Activated T-helper 1 cell treated with anti-CD3 and anti-CD28 coated beads, Interleukin-2, amount 50 U/mL, for 16 hours (primary cell): ENCODE measurements at regions not wholly inside any gene's neighbourhood (a gene's known extent, or its start where the extent isn't known, plus 50 kb on each side); places are given as distances from the start of the nearest gene placed in this dataset.

Experiments used
- DNase-seq, 2 donors: peaks; one replicate each; pipeline ENCODE4 v3.0.0-alpha.2; 2020; ENCODE audit warnings: low read depth in 1 of 2, low spot score in 1 of 2

DNA sequence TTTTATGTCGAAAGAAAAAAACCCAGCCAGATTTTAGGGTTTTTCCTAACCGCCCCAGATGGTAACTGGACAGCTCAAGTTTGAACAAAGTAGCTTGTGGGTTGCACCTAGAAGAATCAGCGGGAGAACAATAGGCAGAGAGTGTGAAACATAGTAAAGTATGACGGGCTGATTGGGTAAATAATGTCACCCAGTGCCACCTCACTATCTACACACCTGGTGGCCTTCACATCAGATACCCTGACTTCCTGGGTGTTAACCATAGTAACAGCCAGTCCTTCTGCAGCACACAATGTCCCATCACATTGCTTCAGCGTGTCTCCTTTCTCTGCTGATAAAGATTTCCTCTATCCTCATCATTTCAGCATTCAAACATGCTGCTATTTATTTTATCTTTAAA is 159.1 kb upstream of the HS3ST1 start:
- no peak for DNase-seq

DNA sequence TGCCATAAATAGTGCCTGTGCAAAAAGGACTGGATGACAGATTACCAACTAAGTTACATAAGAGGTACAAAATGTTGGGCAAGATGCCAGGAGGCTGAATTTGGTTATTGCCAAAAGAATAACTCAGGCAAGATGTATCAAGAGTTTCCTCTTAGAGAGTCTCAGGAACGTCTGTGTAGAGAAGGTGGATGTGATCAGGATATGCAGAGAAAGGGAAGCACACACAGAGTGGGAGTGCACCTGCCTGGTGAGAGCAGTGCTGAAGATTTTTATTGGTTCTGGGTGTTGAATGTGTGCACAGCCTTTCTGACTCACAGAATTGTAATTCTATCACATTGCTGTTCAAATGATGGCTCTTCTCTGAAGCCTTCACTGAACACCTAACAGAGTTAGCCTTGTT is 156.8 kb upstream of the HS3ST1 start:
- DNase-seq = no peak

DNA sequence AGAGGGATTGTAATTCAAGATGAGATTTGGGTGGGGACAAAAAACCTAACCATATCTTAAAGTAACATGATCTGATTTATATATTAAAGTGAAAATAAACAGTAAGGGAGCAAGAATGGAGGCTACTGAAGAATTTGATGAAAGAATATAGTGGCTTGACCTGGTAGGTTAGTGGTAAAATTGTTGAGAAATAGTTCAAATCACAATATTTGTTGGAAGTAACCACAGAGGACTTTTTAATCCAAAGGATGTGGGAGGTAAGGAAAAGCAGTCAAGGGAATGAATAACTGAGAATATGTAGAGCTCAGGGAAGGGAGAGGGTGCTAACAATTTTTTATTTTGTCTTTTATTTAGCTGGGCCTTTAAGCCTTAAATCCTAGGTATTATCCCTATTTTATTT is 139.8 kb upstream of the HS3ST1 start:
- no peak for DNase-seq

DNA sequence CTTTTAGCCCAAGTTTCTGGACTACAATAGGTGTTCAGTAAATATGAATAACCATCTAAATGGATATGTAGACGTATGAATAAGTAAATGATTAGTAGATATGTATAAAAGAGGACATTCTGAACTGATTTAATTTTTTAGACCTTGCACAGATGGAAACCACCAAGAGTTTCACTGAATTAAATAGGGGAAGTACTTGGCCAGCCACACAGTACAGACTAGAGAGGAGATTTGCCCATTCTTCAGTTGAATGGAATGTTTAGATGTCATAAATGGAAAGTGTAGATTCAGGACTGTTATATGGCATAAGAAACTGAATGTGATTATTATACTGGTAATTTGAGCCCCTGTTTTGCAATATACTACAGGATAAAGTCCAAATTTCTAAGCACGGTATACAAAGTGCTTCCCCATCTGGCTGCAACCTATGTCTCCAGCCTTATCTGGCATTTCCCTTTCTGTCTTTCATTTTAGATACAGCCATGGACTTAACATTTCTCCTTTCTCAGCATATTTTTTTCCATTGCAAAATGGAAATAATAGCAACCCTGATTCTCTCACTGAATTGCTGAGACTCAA is 137.8 kb upstream of the HS3ST1 start:
- no peak for DNase-seq

DNA sequence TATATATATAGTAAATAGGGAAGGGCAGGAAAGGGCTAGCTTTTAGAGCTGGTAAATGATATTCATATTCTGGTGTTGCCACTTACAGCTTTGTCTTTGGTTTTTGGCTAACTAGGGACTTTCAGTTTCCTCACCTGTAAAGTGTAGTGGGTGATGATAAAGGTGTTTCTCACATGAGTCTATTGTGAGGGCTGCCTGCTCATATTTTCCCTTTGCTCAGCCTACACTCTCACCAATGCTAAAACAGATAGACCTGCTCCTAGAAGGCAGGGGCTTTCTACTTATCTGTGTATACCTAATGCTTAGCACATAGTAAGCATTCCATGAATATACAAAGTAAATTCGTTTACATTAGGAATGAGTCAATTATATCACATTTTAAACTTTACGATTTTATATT is 137.2 kb upstream of the HS3ST1 start:
- DNase-seq = no peak

DNA sequence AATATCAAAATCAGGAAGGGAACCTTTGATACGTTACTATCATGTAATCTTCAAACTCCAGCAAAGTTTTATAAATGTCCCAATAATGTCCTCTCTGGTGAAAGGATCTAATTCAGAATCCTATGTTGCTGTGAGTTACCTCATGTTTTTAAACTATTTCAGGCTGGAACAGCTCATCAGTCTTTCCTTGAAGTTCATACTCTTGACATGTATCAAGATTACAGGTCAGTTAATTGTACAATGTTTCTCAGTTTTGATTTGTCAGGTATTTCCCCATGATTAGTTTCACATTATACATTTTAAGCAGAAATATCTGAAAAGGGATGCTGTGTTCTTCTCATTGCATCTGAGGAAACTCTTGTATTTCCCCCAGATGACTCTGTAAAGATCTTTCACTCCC is 136.5 kb upstream of the HS3ST1 start:
- no peak for DNase-seq

DNA sequence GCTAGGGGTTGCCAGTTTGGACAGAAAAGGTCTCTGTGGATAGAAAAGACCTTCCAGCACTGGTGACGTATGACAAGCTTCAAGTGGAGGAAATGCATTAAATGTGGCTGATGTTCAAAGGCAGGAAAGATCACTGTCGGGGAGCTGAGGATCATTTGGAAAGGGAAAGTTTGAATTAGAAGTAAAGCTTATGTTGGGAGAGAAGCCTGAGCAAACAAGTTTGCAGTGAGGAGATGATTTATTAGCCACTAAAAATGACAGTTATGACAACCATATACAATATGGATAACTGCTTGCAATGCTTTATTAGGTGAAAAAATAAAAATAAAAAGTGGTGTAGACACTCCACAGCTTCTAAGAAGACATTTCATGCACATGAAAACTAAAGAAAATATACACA is 135.3 kb upstream of the HS3ST1 start:
- DNase-seq = no peak

DNA sequence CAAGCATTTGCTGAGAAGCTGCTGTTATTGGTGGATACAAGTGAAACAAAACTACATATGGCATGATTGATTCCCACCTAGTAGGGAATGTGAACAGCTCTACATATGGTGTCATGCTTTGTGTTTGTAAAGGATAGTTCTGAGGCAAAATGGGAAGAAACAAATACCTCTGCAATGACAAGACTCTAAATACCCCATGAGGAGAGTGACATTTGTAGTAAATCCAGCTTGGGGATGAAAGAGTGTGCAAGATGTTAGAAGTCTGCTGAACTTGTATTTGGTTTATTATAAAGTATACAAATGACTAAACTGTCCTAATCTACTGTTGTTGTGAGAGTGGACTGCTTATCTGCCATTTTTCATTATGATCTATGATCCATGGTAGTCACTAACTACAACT is 120.8 kb upstream of the HS3ST1 start:
- no peak for DNase-seq

DNA sequence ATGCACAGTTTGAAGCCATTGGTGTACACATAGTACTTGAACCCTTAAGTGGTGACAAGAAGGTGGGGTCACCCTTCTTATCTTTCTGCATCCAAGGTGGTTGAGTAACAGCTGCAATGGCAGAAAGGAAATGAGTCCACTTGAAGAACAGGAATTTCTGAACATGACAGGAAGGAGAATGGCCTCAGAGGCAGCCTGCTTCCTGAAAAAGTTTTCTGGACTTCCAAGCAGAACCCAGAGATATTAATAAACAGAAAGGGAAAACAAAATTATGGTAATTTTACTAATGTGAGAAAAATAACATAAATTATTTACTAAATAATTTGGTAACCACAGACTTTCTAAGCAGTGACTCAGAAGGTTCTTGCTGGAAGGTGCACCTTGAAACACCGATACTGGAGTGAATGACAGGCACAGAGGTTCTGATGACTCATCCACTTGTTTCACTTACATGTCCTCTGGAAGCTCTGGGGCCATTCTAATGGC is 119.9 kb upstream of the HS3ST1 start:
- DNase-seq = no peak

DNA sequence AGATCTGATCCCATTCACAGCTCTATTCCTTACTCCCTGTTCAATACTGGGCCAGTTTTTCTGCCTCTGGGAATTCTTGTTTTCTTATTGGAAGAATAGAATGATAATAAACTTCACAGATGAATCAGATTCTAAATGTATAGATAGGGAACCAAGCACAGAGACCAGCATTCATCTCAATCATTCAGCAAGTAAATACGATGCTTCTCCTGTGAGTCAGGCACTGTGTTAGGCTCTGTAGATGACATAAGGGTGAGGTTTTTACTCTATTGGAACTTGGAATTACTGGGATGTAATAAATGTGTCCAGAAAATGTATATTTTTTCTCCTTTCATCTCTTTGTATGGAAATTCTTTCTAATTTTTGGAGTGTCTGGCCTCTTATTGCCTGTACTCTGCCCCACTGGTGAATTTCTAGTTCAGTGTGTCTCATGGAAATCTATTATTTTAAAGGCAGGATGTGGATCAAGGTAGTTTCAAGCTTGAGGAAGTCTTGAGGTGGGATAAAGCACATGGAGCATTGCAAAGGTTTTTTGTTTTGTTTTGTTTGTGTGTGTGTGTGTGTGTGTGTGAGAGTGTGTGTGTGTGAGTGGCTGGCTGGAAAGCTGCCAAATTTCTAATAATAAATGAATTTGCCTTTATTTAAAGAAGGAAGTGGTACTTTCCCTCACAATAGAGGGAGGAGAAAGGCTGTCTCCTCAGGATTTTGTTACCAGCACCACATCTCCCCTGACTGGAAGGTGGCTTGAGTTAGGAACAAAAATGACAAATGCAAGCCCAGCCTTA is 117.9 kb upstream of the HS3ST1 start:
- no peak for DNase-seq

DNA sequence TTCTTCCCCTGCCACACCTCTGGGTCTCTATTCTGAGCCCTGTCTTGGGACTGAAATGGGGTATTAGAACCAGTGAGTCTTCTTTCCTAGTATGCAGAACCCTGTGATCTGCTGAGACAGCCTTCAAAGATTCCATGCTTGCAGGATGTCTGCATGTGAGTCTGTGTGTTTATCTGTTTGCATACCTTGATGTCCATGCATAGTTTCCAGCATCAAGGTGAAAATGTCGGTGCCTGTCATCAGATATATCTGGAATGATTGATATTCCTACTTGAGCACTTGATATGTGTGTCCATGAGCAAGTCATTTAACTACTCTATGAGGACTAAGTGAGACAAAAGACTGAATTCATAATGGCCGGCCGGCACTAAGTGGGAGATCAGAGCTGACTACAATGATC is 117.0 kb upstream of the HS3ST1 start:
- DNase-seq = no peak

DNA sequence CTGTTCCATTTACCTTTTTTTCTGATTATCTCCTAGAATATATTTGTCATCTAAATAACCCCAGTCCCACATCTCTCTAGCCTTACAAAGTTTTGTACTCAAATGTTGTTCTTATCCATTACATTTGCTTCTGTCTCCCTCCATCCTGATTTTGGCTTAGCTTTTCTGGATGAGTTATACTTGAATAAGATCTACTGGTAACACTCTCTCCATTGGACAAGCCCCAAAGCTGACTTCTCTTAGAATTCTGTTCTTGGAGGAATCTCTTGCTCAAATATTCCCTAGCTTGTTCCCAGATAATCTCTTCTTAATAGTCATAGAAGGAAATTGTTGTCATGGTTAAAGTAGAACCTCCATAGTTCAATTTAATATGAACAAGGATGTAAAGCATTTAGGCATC is 115.5 kb upstream of the HS3ST1 start:
- DNase-seq = no peak

DNA sequence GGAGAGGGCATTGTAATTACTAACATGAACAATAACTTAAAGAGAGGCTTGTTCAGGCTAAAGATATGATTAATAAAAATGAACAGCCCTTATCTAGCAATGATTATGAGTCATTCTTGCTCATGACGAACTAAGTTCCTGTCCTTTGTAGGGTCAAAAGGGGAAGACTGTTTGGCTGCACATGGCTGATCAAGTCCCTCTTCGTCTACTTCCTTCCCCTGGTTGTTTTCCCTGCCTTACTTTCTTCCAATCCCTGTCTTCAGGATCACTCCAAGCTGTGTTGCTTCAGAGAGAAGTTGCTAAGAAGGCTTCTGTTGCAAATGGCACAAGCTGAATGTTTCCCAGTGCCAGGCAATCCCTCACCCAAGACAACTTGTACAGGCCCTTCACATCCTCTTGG is 115.0 kb upstream of the HS3ST1 start:
- no peak for DNase-seq

DNA sequence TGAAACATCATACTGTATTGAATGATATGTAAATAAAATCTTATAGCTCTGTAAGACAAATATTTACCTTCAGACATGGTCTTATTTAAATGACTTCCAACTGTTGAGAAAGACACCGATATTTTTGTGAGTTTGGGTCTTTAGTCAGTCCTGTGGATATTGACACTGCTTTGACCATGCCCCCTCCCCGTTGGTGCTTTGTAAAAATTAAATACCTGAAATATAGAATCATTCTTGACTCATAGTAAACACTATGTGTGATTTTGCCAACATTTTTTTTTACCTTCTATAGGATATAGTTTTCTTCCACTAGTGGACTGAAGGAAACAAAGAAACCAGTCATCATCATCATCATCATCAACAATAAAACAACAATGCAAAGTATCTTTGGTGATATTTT is 114.3 kb upstream of the HS3ST1 start:
- no peak for DNase-seq

DNA sequence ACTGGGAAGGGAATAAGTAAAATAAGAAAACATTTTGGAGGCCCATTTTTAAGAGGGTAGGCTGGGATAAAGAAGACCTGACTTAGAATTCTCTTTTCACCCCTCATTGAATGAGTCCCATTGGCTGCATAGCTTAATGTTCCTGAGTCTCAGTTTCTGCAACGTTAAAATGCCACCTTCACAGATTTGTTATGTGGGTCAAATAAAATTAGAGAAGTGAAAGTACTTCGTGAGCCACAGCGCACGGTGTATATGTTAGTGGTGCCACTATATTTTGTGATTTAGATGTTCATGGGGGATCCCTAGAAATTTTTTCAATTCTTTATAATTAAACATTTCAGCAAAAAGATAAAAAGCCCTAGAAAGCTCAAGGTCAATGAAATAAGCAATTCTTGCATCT is 109.2 kb upstream of the HS3ST1 start:
- no peak for DNase-seq

DNA sequence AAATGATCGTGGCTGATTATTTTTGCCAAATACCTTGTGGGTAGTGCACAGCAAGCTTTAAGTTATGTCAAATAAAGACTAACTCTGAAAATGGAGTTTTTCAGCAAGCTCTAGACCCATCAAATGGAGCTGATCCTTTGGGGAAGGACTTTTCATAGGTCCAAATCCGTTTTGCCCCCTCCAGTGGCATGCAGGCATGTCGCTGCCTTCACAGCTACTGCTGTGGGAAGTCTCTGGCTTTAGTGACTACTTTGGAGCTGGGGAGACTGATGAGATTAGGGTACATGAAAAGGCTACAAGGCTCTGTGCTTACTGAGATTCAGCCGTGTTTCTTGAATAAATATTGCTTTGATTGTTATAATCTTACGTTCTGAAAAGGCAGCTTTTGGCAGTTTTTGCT is 106.6 kb upstream of the HS3ST1 start:
- no peak for DNase-seq

DNA sequence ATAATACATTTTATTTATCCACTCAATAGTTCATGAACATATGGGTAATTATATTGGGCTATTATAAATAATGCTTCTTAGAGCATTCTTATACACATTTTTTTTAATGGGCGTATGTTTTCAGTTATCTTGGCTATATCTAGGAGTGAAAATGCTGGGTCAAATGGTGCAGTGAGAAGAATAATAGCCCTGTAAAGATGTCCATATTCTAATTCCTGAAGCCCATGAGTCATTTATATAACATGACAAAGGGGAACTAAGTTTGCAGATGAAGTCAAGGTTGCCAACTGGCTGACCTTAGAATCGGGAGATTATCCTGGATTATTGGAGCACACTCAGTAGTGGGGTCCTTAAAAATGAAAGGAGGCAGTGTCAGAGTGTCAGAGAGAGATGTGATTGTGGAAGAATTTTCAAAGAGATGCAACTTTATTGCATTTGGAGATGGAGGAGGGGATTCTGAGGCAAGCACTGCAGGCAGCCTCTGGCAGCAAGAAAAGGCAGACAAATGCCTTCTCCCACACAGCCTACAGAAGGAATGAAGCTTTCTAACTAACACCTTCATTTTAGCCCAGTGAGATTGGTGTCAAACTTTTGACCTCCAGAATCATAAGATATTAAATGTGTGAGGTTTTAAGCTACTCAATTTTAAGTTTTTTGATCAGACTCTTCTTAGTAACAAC is 106.1 kb upstream of the HS3ST1 start:
- DNase-seq = no peak

DNA sequence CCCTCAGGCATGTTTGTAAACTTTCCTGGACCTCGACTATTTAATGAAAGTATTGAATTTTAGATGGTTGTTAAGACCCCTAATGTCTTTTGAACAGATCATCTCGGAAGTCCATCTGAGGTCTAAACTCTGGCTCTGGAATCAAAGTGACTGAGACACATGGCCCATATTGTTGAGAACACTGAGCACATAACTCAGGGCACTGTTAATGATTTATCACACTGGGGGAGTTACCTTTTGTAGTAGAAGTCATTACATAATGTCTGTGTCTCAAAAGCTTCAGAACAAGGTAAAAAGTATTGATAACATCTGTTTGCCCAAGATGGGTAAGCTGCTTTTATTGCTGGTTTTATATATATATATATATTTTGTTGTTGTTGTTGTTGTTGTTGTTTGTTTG is 103.4 kb upstream of the HS3ST1 start:
- no peak for DNase-seq

DNA sequence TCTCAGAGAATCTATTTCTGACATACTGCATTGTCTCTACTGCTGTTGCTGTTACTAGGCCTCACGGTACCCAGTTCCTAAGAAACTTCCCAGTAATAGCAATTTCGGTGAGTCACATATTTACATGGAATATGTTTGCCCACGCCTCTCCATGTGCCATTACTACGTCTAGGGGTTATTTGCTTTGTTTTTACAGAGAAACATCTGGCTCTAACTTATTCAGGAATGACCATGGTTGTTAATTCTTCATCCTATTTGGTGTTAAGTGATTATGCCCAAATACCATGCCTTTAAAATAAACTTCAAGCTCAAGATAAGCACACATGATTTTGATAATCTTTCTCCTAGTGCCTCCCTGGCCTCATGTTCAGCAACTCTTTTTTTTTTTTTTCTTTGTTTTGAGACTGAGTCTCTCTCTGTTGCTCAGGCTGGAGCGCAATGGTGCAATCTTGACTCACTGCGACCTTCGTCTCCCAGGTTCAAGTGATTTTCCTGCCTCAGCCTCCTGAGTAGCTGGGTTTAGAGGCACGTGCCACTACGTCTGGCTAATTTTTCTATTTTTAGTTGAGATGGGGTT is 101.0 kb upstream of the HS3ST1 start:
- no peak for DNase-seq

DNA sequence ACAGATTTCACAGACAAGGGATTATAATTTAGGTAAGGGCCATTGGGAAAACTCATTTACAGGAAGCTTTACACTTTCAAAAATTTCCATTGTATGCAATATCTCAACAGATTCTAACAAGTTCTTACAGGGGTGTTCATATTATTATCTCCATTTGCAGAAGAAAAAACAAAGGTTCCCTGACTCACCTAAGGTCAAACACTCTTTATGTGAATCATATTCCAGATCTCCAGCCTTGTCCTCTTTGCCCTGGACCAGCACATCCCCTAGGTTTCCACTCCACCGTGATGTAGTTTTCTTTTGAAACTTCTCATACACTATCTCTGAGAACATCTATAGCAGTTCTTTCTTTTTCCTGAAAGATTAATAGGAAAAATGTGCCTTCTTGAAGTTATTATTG is 96.4 kb upstream of the HS3ST1 start:
- DNase-seq = no peak

DNA sequence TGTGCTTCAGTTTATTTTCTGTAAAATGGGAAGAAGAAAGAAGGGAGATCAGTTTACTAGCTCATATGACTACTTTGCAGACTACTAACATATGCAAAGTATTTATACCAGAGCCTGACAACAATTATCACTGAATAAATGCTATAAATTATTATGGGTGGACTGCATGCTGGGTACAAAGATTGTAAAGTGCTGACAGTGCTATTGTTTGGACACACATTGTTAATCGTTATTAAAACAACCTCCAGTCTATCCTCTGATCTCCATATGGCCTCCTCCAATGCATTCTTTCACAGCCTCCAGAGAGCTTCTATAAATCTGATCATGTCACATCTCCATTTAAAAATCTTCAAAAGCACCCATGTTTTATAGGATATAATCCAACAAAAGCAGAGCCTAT is 90.1 kb upstream of the HS3ST1 start:
- DNase-seq = no peak

DNA sequence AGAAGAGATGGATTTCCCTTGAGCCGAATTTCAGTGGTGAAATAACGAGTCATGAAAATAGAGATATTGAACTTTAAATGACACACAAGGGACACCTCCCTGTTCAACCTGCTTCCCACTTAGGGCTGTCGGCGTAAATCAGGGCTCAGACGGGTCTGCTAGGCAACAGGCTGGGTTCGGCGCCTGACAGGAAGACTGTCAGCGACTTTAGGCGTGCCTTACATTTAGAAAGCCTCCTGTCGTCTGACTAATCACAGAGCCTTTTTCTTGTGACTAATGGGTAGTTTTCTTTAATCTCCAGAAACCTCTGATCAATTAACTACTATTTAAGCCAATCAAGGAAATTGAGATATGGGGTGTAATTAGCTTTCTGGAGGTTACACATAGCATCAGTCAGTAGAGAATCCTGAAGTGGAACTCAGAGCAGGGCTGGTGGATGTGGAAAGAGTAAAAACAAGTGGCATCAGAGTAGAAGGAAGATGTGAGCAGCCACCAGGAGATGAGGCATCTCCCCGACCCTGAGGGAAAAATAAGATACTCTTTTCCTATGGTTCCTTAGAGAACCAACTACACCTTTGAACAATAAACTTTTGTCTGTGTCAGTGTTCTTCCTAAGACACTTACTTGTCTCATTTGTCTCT is 86.2 kb upstream of the HS3ST1 start:
- no peak for DNase-seq
